ENCODE measurements at regions not wholly inside any gene's neighbourhood (a gene's known extent, or its start where the extent isn't known, plus 50 kb on each side); places are given as distances from the start of the nearest gene placed in this dataset.

- H3K4me1 ChIP-seq (replicated peaks in 1 of 4; ENCODE audit: control insufficient read depth in 3 of 4, insufficient read depth in 4 of 4, low read length in 3 of 4), result peaks cover 0 to 6% (median 0%) of the 10 kb centered on the region in 4 experiments; a peak in 1 of 7 replicates
- ChIA-PET CTCF (ENCODE audit: partially characterized antibody) (interaction anchor here (0.7 kb wide), 1 partner anchor 13 kb away, joined by 3 read pairs; no protein-coding TSS in a partner anchor), POLR2A (ENCODE audit: partially characterized antibody) (no interaction called here)
- no peaks in the 10 kb centered on the region for H3K79me2 ChIP-seq (ENCODE audit: control insufficient read depth in 1 of 2, insufficient read depth in 2 of 2, low read length in 2 of 2)
- H3K9ac ChIP-seq (replicated peaks in 1 of 4; ENCODE audit: extremely low read depth in 1 of 4, low read depth in 3 of 4, low read length in 3 of 4), result no peak overlapping the region
- H3K18ac ChIP-seq (ENCODE audit: extremely low read depth, low read length), result no peak overlapping the region
- WGBS, 2 experiments (ENCODE audit: extremely low coverage in 1 of 2, insufficient coverage in 1 of 2, insufficient read length in 1 of 2, insufficient replicate concordance in 2 of 2, low coverage in 1 of 2, low lambda C conversion rate in 2 of 2, missing lambda C conversion rate in 1 of 2), result 93% methylated on average over 1 of the region's 1 CpG; no CpG with 5 or more reads in 1 of the 2 experiments
- no peaks in the 10 kb centered on the region for H3K9me3 ChIP-seq (ENCODE audit: insufficient read depth in 2 of 2, low read depth in 1 of 2, low read length in 1 of 2)
- H4K8ac ChIP-seq (ENCODE audit: extremely low read depth, insufficient read depth, low read length), result no peak overlapping the region
- H2BK12ac ChIP-seq (ENCODE audit: low read depth, low read length), result no peak overlapping the region
- FAIRE-seq (no peak), DNase-seq (ENCODE audit: low read depth in 1 of 2, low spot score in 2 of 2) (no peak)
- no peaks in the 10 kb centered on the region for H4K20me1 ChIP-seq (replicated peaks in 1 of 2; ENCODE audit: control insufficient read depth in 1 of 2, insufficient read depth in 2 of 2, low read length in 2 of 2)
- H2BK15ac ChIP-seq (ENCODE audit: low read length), result no peak overlapping the region
- H3K79me1 ChIP-seq (ENCODE audit: low read depth, low read length), result no peaks in the 10 kb centered on the region
- H2BK20ac ChIP-seq (ENCODE audit: low read length), result no peak overlapping the region
- no peak overlapping the region for H3K23ac ChIP-seq (ENCODE audit: insufficient read length)
- no peak overlapping the region for H2AFZ ChIP-seq (ENCODE audit: low read length)
- H3K4me2 ChIP-seq (ENCODE audit: insufficient read depth in 1 of 2, low read depth in 2 of 2, low read length in 2 of 2), result no peak overlapping the region
- H3K27ac ChIP-seq (ENCODE audit: low read depth, low read length), result no peak overlapping the region
- no peak overlapping the region for H3K4me3 ChIP-seq (ENCODE audit: extremely low read depth in 1 of 4, insufficient read depth in 2 of 4, low read depth in 3 of 4, low read length in 4 of 4)
- H4K91ac ChIP-seq (replicated peaks; ENCODE audit: insufficient read length, low read length), result no peak overlapping the region
- no peaks in the 10 kb centered on the region for H3K27me3 ChIP-seq (replicated peaks in 1 of 4; ENCODE audit: control insufficient read depth in 3 of 4, extremely low read depth in 1 of 4, insufficient read depth in 3 of 4, low read length in 3 of 4)
- H3K4ac ChIP-seq (replicated peaks; ENCODE audit: insufficient read length, low read depth, low read length), result no peak overlapping the region
- H3K23me2 ChIP-seq (ENCODE audit: low read depth, low read length), result peaks cover 2% of the 10 kb centered on the region; the same call in 1 of the 2 replicates
- H2BK120ac ChIP-seq (replicated peaks; ENCODE audit: low read depth, low read length), result no peak overlapping the region
- no peak overlapping the region for H2BK5ac ChIP-seq (ENCODE audit: low read depth, low read length)
- H3K36me3 ChIP-seq (ENCODE audit: control insufficient read depth in 2 of 4, insufficient read depth in 4 of 4, low read length in 3 of 4), result no peaks in the 10 kb centered on the region
- no peak overlapping the region for H2AK5ac ChIP-seq (ENCODE audit: low read depth, low read length)
- no peak overlapping the region for H3K56ac ChIP-seq (replicated peaks; ENCODE audit: insufficient read length, low read depth, low read length)
- H4K5ac ChIP-seq (ENCODE audit: insufficient read length, low read depth, low read length), result no peak overlapping the region
- no peak overlapping the region for H3K14ac ChIP-seq (ENCODE audit: insufficient read length)
- no peak for TF ChIP-seq ATF2 (IDR thresholded peaks at IDR 0.05; ENCODE audit: low read length)
- TF ChIP-seq BACH1 (IDR thresholded peaks at IDR 0.05; ENCODE audit: low read length), result no peak
- no peak for TF ChIP-seq KDM5A (IDR thresholded peaks at IDR 0.05; ENCODE audit: low read length)
- no peak for TF ChIP-seq ATF3 (IDR thresholded peaks at IDR 0.05; ENCODE audit: insufficient read depth, low read depth, low read length)
- TF ChIP-seq TEAD4 (IDR thresholded peaks at IDR 0.05; ENCODE audit: low read depth, low read length), result no peak
- no peak for TF ChIP-seq KDM1A (IDR thresholded peaks at IDR 0.05; ENCODE audit: borderline replicate concordance, low read length)
- TF ChIP-seq CHD1 (IDR thresholded peaks at IDR 0.05; ENCODE audit: low read depth, low read length), result no peak
- TF ChIP-seq TCF12 (IDR thresholded peaks at IDR 0.05; ENCODE audit: low read depth, low read length), result no peak
- TF ChIP-seq BCL11A (IDR thresholded peaks at IDR 0.05; ENCODE audit: low read depth in 2 of 2, low read length in 2 of 2), result no peak
- TF ChIP-seq MAX (IDR thresholded peaks at IDR 0.05), result no peak
- no peak for TF ChIP-seq PHF8 (conservative IDR thresholded peaks at IDR 0.05; ENCODE audit: low read depth, low read length)
- no peak for TF ChIP-seq SP4 (IDR thresholded peaks at IDR 0.05; ENCODE audit: low read length)
- TF ChIP-seq ASH2L (IDR thresholded peaks at IDR 0.05; ENCODE audit: low read length), result no peak
Measured at GRCh38 chr2:36262581-36262980, 93.0 kb upstream of the CRIM1 start.

Data from H1 (cell line).